Uterus (tissue), 2 donors: ENCODE measurements at regions not wholly inside any gene's neighbourhood (a gene's known extent, or its start where the extent isn't known, plus 50 kb on each side); places are given as distances from the start of the nearest gene placed in this dataset.

Experiments
- CTCF ChIP-seq, 4 experiments: fragments of 200-600 bp in 2 of 4; fragments of 450-650 bp in 2 of 4; sonication (generic) in 2 of 4; IDR thresholded peaks; one replicate each; pipeline ENCODE4 v1.5.1; 2016 to 2019; ENCODE audit warnings: antibody characterized with exemption in 4 of 4, mild to moderate bottlenecking in 2 of 4, moderate library complexity in 1 of 4
- POLR2A ChIP-seq, 2 donors: fragments of 450-650 bp; IDR thresholded peaks; one replicate each; pipeline ENCODE4 v1.6.1; 2016; ENCODE audit warnings: antibody characterized with exemption in 2 of 2, mild to moderate bottlenecking in 1 of 2, moderate library complexity in 1 of 2

- TF ChIP-seq CTCF (IDR thresholded peaks at IDR 0.05) (no peak), POLR2A (IDR thresholded peaks at IDR 0.05) (no peak)
Observed at GRCh38 chr6:147906361-147906760, 397.9 kb downstream of the SAMD5 start.
